OCI-LY1 (cell line): ENCODE measurements at regions not wholly inside any gene's neighbourhood (a gene's known extent, or its start where the extent isn't known, plus 50 kb on each side); places are given as distances from the start of the nearest gene placed in this dataset.

Experiments
- CTCF ChIP-seq: fragments of 200-600 bp; sonication (generic), shearing (Covaris generic); IDR thresholded peaks from 2 replicates; pipeline ENCODE4 v1.5.1; 2017; ENCODE audit warnings: mild to moderate bottlenecking, antibody characterized with exemption, low read length, moderate library complexity, mixed read lengths
- EZH2 ChIP-seq: fragments of 200-600 bp; sonication (generic), shearing (Covaris generic); IDR thresholded peaks from 2 replicates; pipeline ENCODE4 v1.8.0; 2017; ENCODE audit warnings: borderline replicate concordance, mixed run types, mild to moderate bottlenecking, antibody characterized with exemption, low read length, moderate library complexity, mixed read lengths

- TF ChIP-seq CTCF (no peak), EZH2 (no peak)
These were observed 109.6 kb upstream of the HIVEP1 start for GRCh38 chr6:11902527-11902926.
